HCEC 1CT (cell line): ENCODE measurements at regions not wholly inside any gene's neighbourhood (a gene's known extent, or its start where the extent isn't known, plus 50 kb on each side); places are given as distances from the start of the nearest gene placed in this dataset.
"Not testable (repeated sequence)": the region's sequence is repeated elsewhere in the genome, so short reads cannot be mapped to it uniquely, and the experiment has no call there.

Source experiments
- DNase-seq: peaks from one replicate; pipeline ENCODE4 v3.0.0-alpha.2; 2017

DNA sequence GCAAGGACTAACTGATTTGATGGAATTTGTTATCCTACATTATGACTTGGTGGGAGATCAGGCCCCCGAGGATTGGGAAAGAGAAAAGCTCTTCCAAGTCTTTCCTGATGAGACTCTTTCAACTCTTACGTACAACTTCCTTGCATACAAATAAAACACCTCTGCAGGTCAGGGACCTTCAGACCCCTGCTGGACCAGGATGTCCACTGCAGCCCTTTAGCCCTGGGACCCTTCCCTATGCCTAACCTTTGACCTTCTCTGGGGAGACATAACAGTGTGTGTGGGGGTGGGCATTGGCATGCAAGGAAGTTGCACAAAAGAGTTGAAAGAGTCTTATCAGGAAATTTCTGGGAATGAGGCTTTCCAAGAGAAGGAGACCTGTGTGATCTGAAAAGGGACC, 859.4 kb downstream of the TYW1 start:
- DNase-seq: no peak

DNA sequence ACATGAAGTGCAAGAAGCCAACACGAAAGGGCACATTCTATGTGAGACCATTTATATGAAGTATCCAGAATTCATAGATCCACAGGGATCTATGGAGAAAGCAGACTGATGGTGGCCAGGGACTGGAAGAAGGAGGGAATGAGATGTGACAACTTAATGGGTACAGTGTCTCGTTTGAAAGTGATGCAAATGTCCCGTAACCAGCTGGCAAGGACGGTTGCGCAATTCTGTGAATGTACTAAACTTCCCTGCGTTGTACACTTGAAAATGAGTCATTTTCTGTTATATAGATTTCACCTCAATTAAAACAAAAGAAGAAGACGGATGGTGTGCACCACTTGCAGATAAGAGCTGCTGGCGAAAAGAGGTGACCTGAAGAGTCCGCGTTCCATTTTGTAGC, 861.1 kb downstream of the TYW1 start:
- no peak for DNase-seq

DNA sequence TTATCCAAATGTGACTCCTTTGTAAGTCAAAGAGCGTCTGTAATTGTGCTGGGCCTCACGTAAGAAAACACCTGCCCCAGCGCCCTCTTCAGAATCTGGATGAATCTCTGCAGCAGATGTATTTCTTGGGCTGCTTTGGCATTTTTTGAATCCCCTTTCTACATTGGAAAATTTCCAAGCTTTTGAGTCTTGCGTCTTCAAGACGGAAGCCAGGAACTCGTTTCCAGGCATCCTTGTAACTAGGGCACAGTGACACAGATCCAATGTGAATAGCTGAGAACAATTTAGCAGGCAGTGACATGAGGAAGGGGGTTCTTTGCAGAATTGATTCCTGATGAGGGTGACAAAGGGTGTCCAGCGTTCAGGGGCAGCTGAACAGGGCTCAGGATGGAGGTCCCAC, 862.3 kb downstream of the TYW1 start:
- DNase-seq: no peak

DNA sequence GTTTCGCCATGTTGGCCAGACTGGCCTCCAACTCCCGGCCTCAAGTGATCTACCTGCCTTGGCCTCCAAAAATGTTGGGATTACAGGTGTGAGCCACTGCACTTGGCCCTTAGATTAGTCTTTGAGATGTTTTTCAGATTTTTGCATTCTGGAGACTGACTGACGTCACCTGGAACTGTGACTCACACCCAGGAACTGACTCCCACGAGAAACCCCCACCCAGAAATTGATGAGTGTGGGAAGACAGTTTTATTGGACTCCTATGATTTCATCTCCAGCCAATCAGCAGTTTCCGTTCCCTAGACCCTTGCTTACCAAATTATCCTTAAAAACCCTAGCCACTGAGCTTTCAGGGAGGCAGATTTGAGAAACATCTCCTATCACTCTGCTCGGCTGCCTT, 867.3 kb downstream of the TYW1 start:
- DNase-seq: no peak

DNA sequence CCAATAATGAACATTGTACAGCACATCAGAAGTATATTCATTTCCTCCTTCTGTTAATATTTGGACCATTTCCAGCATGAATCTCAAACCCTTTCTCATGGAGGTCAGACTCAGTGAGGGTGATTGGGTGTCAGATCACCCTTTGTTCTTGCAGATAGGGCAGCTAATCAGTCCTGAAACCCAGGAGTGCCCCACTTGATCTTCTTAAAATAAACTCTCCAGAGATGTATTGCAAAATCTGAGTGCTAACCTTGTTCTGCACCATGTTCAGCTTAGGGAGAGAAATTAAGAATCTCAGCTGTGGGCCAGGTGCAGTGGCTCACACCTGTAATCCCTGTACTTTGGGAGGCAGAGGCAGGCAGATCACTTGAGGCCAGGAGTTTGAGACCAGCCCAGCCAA, 869.4 kb downstream of the TYW1 start:
- DNase-seq: no peak

DNA sequence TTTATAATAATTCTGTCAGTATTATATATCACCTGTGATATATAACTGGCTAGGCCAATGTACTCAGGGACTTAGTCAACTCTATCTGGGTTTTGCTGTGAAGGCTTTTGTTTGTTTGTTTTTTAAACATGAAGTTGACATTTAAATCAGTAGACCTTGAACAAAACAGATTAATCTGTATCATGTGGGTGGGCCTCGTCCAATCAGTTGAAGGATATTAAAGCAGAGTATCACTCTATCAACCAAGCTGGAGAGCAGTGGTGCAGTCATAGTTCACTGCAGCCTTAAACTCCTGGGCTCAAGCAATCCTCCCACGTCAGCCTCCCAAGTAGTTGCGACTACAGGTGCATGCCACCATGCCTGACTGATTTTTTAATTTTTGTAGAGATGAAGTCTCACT, 870.2 kb downstream of the TYW1 start:
- no peak for DNase-seq

DNA sequence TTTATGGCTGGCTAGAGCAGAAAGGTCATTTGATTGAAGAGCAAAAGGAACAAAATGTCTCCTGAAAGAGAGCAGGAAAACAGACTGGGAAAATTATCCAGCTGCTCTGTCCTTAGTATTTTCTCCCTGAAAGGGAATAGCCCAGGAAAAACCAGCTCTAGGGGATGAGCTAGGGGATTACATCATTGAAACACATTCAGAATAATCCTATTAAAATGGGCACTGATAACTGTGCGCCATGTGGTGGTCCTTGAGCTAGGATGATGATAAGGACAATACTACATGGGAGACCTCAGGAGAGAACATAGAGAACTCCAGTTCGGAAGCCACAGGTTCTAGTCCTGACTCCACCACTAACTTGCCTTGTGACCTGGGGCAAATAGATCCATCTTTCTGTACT, 873.8 kb downstream of the TYW1 start:
- no peak for DNase-seq

DNA sequence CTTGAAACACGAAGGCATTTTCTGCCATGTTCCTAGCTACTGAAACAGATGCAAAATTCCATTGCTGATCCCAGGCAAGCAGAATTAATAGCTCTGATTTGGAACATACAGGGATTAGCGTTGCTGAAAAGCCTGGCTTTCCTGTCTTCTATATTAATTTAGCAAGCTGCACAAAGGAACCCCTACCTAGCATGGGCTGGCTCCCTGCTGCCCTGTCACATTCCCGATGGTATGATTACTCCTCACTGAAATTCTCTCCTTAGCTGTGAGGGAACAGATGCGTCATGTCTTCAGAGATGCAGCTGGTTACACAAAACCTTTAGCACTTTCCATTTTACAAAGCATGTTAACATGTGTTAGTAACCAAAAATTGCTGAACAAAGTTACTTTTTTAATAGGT, 878.9 kb downstream of the TYW1 start:
- no peak for DNase-seq

DNA sequence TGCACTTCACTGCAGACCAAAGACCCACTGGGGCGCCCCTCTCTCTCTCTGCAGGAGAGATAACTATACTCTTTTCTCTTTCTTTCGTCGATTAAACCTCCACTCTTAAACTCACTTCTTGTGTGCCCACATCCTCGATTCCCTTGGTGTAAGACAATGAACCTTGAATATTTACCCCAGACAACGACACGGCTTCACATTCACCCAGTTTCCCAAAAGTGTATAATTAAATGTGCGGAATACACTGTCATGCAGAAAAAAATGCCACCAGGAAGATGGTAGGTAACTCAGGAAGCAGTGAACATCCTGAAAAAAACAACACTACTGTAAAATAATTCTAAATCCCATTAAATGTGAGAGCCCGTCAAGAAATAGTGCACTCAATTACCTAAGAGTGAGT, 882.2 kb downstream of the TYW1 start:
- no peak for DNase-seq

DNA sequence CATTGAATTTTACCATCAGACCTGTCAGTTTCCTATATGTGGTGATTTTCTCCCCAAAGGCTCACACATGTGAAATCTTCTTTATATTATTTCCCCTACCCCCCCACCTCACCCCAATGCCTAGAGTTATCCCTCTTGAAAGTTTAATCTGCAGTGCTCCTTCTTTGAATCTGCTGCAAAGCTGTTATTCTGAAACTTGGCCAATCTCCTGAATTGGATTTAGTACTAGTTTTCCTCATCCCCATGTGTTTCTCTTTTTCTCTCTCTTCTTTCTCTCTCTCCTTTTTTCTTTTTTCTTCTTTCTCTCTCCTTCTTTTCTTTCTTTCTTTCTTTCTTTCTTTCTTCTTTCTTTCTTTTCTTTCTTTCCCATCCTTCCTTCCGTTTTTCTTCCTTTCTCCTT, 886.2 kb downstream of the TYW1 start:
- no peak for DNase-seq

DNA sequence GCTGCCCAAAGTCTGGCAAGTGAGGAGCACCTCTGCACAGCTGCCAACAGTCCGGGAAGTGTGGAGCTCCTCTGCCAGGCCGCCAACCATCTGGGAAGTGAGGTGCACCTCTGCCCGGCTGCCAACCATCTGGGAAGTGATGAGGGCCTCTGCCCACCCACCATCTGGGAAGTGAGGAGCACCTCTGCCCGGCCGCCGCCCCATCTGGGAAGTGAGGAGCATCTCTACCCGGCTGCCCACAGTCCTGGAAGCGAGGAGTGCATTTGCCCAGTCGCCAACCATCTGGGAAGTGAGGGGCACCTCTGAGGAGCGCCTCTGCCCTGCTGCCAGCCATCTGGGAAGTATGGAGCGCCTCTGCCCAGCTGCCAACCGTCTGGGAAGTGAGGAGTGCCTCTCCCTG, 893.7 kb downstream of the TYW1 start:
- no peak for DNase-seq

DNA sequence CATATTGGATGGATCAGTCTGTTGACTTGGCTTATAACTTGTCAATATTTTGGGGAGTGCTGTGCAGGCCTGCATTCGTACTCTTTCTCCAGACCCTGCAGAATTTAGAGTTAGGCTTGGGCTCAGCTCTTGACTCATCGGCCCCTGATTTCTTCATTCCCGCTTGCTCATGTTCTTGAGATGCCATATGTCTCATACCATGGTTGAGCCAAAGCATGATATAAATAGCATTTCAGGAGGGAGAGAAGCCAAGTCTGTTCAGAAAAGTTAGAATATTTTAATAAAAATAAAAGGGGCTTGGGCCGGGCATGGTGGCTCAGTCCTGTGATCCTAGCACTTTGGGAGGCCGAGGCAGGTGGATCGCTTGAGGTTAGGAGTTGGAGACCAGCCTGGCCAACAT, 898.1 kb downstream of the TYW1 start:
- DNase-seq: no peak

DNA sequence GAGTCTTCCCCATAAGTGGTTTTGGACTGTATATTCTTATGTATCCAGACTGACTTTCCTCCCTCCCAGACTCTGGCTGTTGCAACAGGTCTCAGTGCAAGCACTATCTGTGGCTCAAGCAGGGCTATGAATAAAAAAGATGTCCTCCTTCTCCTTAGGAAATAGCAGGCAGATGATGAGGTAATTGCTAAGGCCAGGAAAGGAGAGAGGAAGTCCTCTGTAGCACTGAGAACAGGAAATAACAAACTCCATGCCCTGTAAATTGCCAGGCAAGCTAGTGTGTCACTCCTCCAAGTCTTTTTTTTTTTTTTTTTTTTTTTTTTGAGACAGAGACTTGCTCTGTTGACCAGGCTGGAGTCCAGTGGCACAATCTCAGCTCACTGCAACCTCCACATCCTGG, 900.1 kb downstream of the TYW1 start:
- DNase-seq: no peak

DNA sequence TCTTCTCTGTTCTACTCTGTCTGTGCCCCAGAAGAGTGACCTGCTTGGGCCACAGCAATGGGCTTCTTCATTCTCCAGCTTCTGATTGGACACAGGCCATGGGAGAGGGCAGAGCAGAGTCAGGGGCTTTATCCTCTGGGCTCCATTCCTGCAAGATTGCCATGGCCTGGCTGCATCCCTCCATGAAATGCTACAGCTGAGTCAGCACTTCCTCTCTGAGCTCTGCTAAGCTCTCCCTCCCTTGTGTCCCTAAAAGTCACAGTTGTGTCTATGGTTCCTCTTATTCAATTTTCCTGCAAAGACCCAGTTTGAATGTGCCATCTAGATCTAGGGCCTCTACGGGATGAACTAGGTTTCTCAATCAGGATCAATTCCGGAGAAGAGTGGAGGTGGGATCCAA, 903.8 kb downstream of the TYW1 start:
- DNase-seq: no peak

DNA sequence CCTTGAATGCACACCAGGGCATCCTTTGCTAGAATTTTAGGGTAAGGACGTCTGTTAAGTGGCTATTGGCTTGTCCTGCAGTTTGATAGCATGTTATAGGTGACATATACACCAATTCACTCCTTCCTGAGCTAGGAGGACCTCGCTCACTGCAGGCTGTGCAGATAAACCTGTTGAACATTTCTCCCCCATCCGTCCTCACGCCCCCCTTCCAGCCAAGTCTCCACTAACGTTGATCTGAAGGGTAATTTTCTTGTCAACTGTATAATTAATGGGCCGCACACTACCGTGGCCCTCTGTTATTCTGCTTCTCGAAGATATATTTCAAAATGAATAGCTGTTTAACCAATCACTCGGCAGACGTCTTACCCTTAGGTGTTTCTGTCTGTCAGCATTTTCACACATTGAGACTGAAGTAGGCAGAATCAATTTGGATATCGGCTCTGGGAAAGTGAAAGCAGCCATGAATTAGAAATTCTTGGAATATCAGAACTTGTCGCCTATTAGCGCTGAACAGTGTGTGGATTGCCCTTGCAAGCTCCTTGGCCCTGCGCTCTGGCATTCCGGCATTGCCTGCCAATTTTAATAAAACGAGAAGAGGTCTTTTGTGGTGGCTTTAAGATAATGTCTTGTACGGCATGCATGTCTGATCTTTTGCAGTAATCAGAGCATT, 905.3 kb downstream of the TYW1 start:
- no peak for DNase-seq

DNA sequence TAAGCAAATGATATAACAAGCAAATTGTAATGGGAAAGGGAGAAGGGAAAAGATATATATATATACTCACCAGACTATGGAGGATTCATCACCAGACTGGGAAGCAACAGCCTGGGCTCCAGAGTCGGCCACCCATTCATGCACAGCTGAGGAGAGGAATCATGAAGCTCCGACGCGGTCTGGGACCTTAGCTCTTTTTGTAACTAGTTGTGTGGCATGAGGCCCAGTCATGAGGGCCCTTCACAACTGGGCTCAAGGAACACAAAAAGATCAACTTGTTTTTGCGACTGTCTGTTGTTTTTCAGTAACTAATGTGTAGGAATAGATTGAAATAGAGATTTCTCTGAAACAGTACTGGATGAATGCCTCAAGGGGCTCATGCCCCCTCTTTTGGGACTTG, 911.2 kb downstream of the TYW1 start:
- DNase-seq: no peak

DNA sequence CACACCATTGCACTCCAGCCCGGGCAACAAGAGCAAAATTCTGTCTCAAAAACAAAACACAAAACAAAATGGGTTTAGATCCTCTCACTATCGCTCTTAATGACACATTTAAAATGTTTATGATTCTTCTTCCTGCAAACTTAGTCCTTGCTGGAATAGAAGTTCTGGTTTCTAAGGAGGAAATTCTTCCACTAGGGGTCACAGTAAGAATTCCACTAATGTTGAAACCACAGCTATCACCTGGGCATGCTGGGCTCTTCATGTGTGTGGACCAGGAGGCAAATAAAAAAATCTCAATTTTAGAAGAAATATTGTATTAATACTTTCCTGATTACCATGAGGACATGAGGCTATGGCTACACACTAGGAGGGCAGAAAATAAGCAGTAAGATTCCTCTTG, 915.8 kb downstream of the TYW1 start:
- DNase-seq: no peak

DNA sequence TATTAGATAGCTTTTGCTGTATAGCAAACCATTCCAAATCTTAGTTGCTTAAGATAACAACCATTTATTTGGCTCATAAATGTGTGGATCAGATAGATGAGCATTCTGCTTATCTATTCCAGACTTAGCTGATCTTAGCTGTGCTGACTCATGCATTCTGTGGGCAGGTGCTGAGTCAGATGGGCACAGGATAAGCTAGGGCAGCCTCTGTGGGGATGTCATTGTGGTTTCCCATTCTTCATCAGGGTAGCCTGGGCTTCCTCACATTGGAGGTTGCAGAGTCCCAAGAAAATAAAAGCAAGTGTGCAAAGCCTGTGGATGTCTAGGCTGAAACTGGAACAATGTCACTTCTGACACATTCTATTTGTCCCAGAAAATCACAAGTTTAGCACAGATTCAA, 917.0 kb downstream of the TYW1 start:
- no peak for DNase-seq

DNA sequence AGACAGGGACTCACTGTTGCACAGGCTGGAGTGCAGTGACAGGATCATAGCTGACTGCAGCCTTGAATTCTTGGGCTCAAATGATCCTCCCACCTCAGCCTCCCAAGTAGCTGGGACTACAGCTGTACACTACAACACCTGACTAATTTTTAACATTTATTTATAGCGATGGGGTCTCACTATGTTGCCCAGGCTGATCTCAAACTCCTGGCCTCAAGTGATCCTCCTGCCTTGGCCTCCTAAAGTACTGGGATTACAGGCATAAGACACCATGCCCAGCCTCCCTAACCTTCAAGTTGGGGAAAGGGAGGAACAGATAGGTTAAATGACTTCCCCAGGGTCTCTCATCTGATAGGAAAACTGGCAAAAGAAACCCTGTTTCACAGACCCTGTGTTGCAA, 919.5 kb downstream of the TYW1 start:
- DNase-seq: not testable (repeated sequence)

DNA sequence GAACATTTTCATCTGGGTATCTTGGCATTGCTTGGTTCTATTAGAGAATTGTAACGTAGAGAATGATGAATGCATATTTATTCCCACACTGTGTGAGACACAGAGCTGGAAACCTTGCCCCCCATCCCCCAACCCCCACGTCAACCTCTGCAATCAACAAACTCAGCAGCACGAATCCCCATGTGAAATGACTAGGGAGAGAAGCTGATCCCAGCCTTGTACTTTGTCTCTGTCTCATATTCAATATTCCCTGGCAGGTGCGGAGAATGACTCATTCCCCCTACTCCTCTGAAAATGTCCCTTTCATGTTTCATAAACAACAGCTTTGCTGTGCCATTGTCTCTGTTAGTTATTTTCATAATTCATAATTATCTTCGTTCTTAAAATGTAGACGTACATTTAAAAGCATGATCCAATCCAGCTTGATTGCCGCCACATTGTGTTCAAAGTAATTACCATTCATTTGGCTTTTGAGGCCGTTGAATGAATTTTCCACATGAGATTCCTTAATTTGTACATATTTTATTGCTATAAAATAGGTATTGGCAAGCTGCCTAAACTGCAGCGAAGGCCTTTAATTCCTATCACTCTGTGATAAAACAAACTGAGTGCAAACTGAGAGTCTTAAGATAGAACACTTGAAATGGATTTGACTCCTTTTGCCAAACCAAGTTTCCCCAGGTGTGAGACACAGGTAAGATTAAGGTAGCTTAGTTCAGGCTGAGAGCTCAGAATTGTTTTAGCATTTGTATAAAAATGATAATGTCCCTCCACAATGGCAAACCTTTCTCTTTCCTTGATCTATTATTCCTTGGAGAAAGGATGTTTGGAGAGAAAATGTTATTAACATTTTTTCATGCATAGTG, 920.2 kb downstream of the TYW1 start:
- DNase-seq: no peak

DNA sequence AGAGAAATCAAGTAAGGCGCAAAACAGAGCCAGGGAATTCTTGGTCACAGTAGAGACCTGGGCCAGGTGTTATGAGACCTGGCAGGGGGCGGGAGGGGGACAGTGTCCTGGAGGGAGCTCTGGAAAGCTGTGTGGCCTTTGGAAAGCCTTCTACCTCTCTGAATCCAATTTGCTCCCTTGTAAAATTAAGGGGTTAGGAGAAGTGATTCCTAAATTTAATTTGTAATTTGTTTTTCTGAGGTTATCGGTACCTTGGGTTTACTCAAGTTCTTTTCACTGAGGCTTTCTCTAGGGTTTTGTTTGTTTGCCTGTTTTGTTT, 920.8 kb downstream of the TYW1 start:
- DNase-seq: no peak

DNA sequence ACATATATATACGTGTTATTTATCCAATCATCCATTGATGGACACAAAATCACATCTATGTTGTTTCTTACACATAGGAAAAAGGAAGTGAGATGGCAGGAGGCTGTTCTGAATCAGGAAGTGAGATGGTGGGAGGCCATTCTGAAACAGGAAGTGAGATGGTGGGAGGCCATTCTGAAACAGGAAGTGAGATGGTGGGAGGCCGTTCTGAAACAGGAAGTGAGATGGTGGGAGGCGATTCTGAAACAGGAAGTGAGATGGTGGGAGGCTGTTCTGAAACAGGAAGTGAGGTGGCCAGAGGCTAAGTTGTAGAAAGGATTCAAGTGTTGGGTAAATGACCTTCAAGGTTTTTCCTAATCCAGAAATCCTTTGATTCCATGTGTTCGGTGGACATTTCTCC, 921.5 kb downstream of the TYW1 start:
- DNase-seq: no peak

DNA sequence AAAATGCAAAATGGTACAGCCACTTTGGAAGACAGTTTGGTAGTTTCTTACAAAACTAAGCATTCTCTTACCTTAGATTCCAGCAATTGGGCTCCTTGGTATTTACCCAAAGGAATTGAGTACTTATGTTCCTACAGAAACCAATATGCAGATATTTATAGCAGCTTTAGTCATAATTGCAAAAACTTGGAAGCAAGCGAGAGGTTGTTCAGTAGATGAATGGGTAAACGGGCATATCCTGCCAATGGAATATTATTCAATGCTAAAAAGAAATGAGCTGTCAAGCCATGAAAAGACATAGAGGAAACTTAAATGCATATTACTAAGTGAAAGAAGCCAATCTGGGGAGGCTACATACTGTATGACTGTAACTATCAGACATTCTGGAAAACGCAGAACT, 926.7 kb downstream of the TYW1 start:
- DNase-seq: no peak

DNA sequence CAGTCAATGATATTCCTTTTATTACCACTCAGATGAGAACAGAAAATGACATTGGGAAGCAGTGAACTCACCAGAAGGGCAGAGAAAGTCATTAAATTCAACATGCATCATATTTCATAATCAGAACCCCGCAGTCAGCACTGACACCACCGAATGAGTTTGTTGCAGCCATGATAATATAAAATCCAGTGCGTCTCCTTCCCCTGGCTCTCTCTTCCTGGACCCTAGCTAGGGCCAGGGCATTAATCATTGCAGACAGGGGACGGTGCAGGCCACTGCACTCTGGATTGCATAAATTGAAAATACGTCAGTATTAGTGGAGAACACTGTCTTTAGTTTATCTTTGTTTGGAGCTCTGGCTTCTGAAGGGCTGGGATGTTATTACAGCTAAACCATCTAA, 931.5 kb downstream of the TYW1 start:
- DNase-seq: no peak

DNA sequence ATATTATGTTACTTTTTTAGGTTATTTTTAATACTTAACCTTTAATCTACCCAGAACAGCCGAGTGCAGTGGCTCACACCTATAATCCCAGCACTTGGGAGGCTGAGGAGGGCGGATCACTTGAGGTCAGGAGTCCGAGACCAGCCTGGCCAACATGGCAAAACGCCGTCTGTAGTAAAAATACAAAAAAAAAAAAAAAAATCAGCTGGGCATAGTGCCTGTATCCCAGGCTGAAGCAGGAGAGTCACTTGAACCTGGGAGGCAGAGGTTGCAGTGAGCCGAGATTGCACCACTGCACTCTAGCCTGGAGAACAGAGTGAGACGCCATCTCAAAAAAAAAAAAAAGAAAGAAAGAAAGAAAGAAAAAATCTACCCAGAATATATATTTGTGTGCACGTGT, 939.8 kb downstream of the TYW1 start:
- not testable (repeated sequence) for DNase-seq
